C4-2B (cell line): ENCODE measurements at regions not wholly inside any gene's neighbourhood (a gene's known extent, or its start where the extent isn't known, plus 50 kb on each side); places are given as distances from the start of the nearest gene placed in this dataset.
"Not testable (repeated sequence)": the region's sequence is repeated elsewhere in the genome, so short reads cannot be mapped to it uniquely, and the experiment has no call there.

Source experiments
- H3K27ac ChIP-seq: fragments of 450-650 bp; 2 replicates; pipeline ENCODE4 v1.5.1; 2017
- CTCF ChIP-seq: fragments of 450-650 bp; conservative IDR thresholded peaks from 2 replicates; pipeline ENCODE4 v1.5.1; 2017; ENCODE audit warnings: mild to moderate bottlenecking
- ZFX ChIP-seq: fragments of 450-650 bp; IDR thresholded peaks from 2 replicates; pipeline ENCODE4 v1.6.1; 2017

GRCh38 chr6:901696-902460 lies 208.9 kb upstream of the EXOC2 start:
- no peak overlapping the region for H3K27ac ChIP-seq
- TF ChIP-seq ZFX (no peak), CTCF (no peak)

GRCh38 chr6:900716-901605 lies 208.0 kb upstream of the EXOC2 start:
- TF ChIP-seq ZFX (no peak), CTCF (no peak)
- H3K27ac ChIP-seq, result no peak overlapping the region

- no peak overlapping the region for H3K27ac ChIP-seq
- no peak for TF ChIP-seq ZFX
Observed at GRCh38 chr6:897528-898207, 204.7 kb upstream of the EXOC2 start.

- TF ChIP-seq CTCF (no peak; the same call in 1 of the 2 replicates), ZFX (no peak)
- H3K27ac ChIP-seq, result no peak overlapping the region
Observed at GRCh38 chr6:894274-894673, 201.3 kb upstream of the EXOC2 start.

- no peak for TF ChIP-seq ZFX
- TF ChIP-seq CTCF, result no peak
Observed at GRCh38 chr6:890995-891394, 198.1 kb upstream of the EXOC2 start.

GRCh38 chr6:890201-890600 lies 197.3 kb upstream of the EXOC2 start:
- TF ChIP-seq ZFX, result no peak
- TF ChIP-seq CTCF, result no peak
- H3K27ac ChIP-seq, result no peak overlapping the region

More at GRCh38 chr6:890995-891394, 198.1 kb upstream of the EXOC2 start:
- no peak overlapping the region for H3K27ac ChIP-seq

- no peak for TF ChIP-seq CTCF
- no peak for TF ChIP-seq ZFX
Observed at GRCh38 chr6:887583-888235, 194.8 kb upstream of the EXOC2 start.

GRCh38 chr6:886116-886515 lies 193.2 kb upstream of the EXOC2 start:
- not testable (repeated sequence) for H3K27ac ChIP-seq

More at GRCh38 chr6:887583-888235, 194.8 kb upstream of the EXOC2 start:
- no peak overlapping the region for H3K27ac ChIP-seq
